ENCODE measurements at regions not wholly inside any gene's neighbourhood (a gene's known extent, or its start where the extent isn't known, plus 50 kb on each side); places are given as distances from the start of the nearest gene placed in this dataset.
"Not testable (repeated sequence)": the region's sequence is repeated elsewhere in the genome, so short reads cannot be mapped to it uniquely, and the experiment has no call there.

- Mint-ChIP-seq H3K4me1 (ENCODE audit: low read depth) (no peaks in the 10 kb centered on the region), H3K9me3 (peaks cover 4% of the 10 kb centered on the region), H3K36me3 (ENCODE audit: insufficient read depth) (no peaks in the 10 kb centered on the region), H3K4me3 (no peak overlapping the region), H3K27me3 (ENCODE audit: low read depth) (no peaks in the 10 kb centered on the region)
- ATAC-seq (no peak), DNase-seq (no peak)
Observed at GRCh38 chr1:164423136-164423535, 135.8 kb upstream of the PBX1 start.

- DNase-seq (no peak), ATAC-seq (no peak)
- Mint-ChIP-seq H3K4me3 (no peak overlapping the region), H3K36me3 (ENCODE audit: insufficient read depth) (no peaks in the 10 kb centered on the region), H3K27me3 (ENCODE audit: low read depth) (no peaks in the 10 kb centered on the region), H3K4me1 (ENCODE audit: low read depth) (no peaks in the 10 kb centered on the region), H3K9me3 (peaks cover 4% of the 10 kb centered on the region)
Observed at GRCh38 chr1:164433141-164433817, 125.7 kb upstream of the PBX1 start.

- Mint-ChIP-seq H3K4me3 (no peak overlapping the region), H3K4me1 (ENCODE audit: low read depth) (no peaks in the 10 kb centered on the region), H3K36me3 (ENCODE audit: insufficient read depth) (no peaks in the 10 kb centered on the region), H3K27me3 (ENCODE audit: low read depth) (no peaks in the 10 kb centered on the region), H3K9me3 (peaks cover 4% of the 10 kb centered on the region)
- DNase-seq (no peak), ATAC-seq (no peak)
Observed at GRCh38 chr1:164433818-164434170, 125.2 kb upstream of the PBX1 start.

- Mint-ChIP-seq H3K4me1 (ENCODE audit: low read depth) (no peaks in the 10 kb centered on the region), H3K36me3 (ENCODE audit: insufficient read depth) (no peaks in the 10 kb centered on the region), H3K4me3 (no peak overlapping the region), H3K9me3 (no peaks in the 10 kb centered on the region), H3K27me3 (ENCODE audit: low read depth) (no peaks in the 10 kb centered on the region)
- ATAC-seq (no peak), DNase-seq (no peak)
Observed at GRCh38 chr1:164440232-164440631, 118.8 kb upstream of the PBX1 start.

DNA sequence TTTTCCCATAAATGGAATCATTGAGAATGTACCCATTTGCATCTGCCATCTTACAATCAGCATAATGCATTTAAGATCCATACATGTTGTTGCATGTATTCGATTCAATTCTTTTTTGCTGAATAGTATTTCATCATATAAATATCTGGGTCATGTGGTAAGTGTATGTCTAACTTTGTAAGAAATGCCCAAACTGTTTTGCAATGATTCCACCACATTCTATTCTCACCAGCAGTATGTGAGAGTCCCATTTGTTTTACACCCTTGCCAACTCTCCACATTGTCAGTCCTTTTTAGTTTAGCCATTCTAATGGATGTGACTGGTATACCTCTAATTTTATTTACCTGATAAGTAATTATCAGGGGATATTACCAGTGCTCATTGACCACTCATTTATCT lies 115.8 kb upstream of the PBX1 start:
- DNase-seq: no peak
- Mint-ChIP-seq H3K27me3 (ENCODE audit: low read depth) (no peaks in the 10 kb centered on the region), H3K36me3 (ENCODE audit: insufficient read depth) (no peaks in the 10 kb centered on the region), H3K4me1 (ENCODE audit: low read depth) (no peaks in the 10 kb centered on the region), H3K9me3 (no peaks in the 10 kb centered on the region), H3K4me3 (no peak overlapping the region)
- no peak for ATAC-seq

GRCh38 chr1:164443836-164444235 lies 115.1 kb upstream of the PBX1 start:
- no peak overlapping the region for H3K4me3 Mint-ChIP-seq
- DNase-seq (no peak), ATAC-seq (no peak)
- H3K36me3 Mint-ChIP-seq (ENCODE audit: insufficient read depth): no peaks in the 10 kb centered on the region
- no peaks in the 10 kb centered on the region for H3K4me1 Mint-ChIP-seq (ENCODE audit: low read depth)
- H3K27me3 Mint-ChIP-seq (ENCODE audit: low read depth): no peaks in the 10 kb centered on the region
- H3K9me3 Mint-ChIP-seq: no peaks in the 10 kb centered on the region

GRCh38 chr1:164446020-164446419 lies 113.0 kb upstream of the PBX1 start:
- peaks cover 4% of the 10 kb centered on the region for H3K9me3 Mint-ChIP-seq
- no peak overlapping the region for H3K4me3 Mint-ChIP-seq
- no peak for DNase-seq
- no peaks in the 10 kb centered on the region for H3K36me3 Mint-ChIP-seq (ENCODE audit: insufficient read depth)
- H3K27me3 Mint-ChIP-seq (ENCODE audit: low read depth): no peaks in the 10 kb centered on the region
- no peaks in the 10 kb centered on the region for H3K4me1 Mint-ChIP-seq (ENCODE audit: low read depth)
- no peak for ATAC-seq

DNA sequence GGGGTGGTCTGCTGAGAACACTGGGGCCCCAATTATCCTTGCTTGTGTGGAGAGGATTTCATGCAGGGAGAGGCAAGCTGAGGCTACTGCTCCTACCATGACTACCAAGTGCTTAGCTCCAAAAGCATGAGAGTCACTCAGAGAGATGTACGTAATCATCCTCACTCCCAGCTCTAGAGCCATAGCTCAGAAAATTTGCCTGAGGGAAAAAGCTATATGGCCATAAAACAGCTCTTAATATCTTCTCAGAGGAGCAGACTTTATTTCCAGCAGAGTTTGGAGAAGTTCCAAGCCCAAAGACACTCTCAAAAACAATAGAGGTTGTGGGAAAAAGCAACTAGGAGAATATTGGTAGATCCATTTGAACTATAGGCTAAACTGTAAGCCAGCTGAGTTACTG lies 106.4 kb upstream of the PBX1 start:
- H3K27me3 Mint-ChIP-seq (ENCODE audit: low read depth): no peaks in the 10 kb centered on the region
- no peaks in the 10 kb centered on the region for H3K4me1 Mint-ChIP-seq (ENCODE audit: low read depth)
- no peaks in the 10 kb centered on the region for H3K36me3 Mint-ChIP-seq (ENCODE audit: insufficient read depth)
- no peak overlapping the region for H3K4me3 Mint-ChIP-seq
- DNase-seq (no peak), ATAC-seq (no peak)
- peaks cover 25% of the 10 kb centered on the region for H3K9me3 Mint-ChIP-seq

DNA sequence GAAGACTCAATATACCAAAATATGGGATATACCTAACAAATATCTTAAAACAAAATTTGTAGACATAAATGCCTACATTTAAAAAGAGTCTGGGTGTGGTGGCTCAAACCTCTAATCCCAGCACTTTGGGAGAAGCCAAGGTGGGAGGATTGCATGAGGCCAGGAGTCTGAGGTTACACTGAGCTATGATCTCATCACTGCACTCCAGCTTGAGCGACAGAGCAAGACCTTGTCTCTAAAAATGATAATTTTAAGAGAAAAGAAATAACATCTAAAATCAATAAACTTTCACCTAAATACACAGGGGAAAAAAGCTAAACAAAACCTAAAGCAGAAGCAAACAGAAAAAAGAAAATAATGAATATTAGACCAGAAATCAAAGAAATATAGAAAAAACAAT lies 102.7 kb upstream of the PBX1 start:
- H3K36me3 Mint-ChIP-seq (ENCODE audit: insufficient read depth): no peaks in the 10 kb centered on the region
- DNase-seq (no peak), ATAC-seq (no peak)
- H3K9me3 Mint-ChIP-seq: peaks cover 22% of the 10 kb centered on the region
- no peaks in the 10 kb centered on the region for H3K4me1 Mint-ChIP-seq (ENCODE audit: low read depth)
- H3K4me3 Mint-ChIP-seq: no peak overlapping the region
- H3K27me3 Mint-ChIP-seq (ENCODE audit: low read depth): no peaks in the 10 kb centered on the region

GRCh38 chr1:164459176-164459575 lies 99.8 kb upstream of the PBX1 start:
- H3K27me3 Mint-ChIP-seq (ENCODE audit: low read depth); H3K36me3 Mint-ChIP-seq (ENCODE audit: insufficient read depth); H3K4me3 Mint-ChIP-seq; ATAC-seq; DNase-seq; H3K4me1 Mint-ChIP-seq (ENCODE audit: low read depth): not testable (repeated sequence)
- H3K9me3 Mint-ChIP-seq: peaks cover 12% of the 10 kb centered on the region

- DNase-seq: no peak
- Mint-ChIP-seq H3K9me3 (peaks cover 14% of the 10 kb centered on the region), H3K27me3 (ENCODE audit: low read depth) (no peaks in the 10 kb centered on the region), H3K36me3 (ENCODE audit: insufficient read depth) (no peaks in the 10 kb centered on the region), H3K4me1 (ENCODE audit: low read depth) (no peaks in the 10 kb centered on the region), H3K4me3 (no peak overlapping the region)
- no peak for ATAC-seq
Observed at GRCh38 chr1:164466001-164466421, 93.0 kb upstream of the PBX1 start.

- ATAC-seq: no peak
- DNase-seq: no peak
- H3K4me1 Mint-ChIP-seq (ENCODE audit: low read depth): no peaks in the 10 kb centered on the region
- no peaks in the 10 kb centered on the region for H3K27me3 Mint-ChIP-seq (ENCODE audit: low read depth)
- H3K36me3 Mint-ChIP-seq (ENCODE audit: insufficient read depth): no peaks in the 10 kb centered on the region
- H3K9me3 Mint-ChIP-seq: peaks cover 14% of the 10 kb centered on the region
- no peak overlapping the region for H3K4me3 Mint-ChIP-seq
Observed at GRCh38 chr1:164466429-164466828, 92.6 kb upstream of the PBX1 start.

DNA sequence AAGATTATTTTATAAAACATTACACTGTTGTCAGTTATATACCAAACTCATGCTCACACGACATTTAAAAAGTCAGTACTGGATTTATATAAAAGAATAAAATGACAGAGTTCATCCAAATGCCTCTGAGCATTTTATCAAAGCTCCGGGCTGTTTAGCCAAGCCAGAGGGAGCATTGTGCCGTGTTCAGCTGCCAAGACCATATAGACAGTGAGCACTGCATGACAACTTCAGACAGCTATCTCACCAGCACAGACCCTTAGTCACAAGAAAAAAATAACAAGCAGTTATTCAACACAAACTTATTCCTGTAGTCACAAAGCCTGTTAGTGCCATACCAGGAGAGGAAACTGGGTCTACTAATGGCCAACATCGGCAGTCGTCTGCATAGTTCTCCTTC lies 88.0 kb upstream of the PBX1 start:
- no peaks in the 10 kb centered on the region for H3K4me1 Mint-ChIP-seq (ENCODE audit: low read depth)
- no peaks in the 10 kb centered on the region for H3K36me3 Mint-ChIP-seq (ENCODE audit: insufficient read depth)
- no peak for ATAC-seq
- peaks cover 10% of the 10 kb centered on the region for H3K9me3 Mint-ChIP-seq
- DNase-seq: no peak
- H3K27me3 Mint-ChIP-seq (ENCODE audit: low read depth): no peaks in the 10 kb centered on the region
- H3K4me3 Mint-ChIP-seq: no peak overlapping the region

DNA sequence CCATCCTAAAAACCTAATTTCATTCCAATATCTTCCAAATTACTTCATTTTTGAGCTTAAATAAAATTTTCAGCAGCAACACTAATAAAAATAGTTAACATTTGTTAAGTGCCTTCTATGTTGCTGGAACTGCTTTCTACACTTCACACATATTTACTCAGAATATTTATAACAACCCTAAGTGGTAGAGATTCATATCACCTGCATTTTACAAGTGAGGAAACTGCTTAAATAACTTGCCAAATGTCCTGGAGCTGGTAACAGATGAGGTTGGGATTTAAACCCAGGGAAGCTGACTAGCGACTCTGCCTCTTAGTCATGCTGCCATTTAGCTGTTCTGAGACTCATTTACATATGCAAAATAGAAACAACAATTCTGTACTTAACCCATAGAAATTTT lies 86.1 kb upstream of the PBX1 start:
- no peaks in the 10 kb centered on the region for H3K36me3 Mint-ChIP-seq (ENCODE audit: insufficient read depth)
- H3K4me3 Mint-ChIP-seq: no peak overlapping the region
- ATAC-seq (no peak), DNase-seq (no peak)
- no peaks in the 10 kb centered on the region for H3K4me1 Mint-ChIP-seq (ENCODE audit: low read depth)
- peaks cover 9% of the 10 kb centered on the region for H3K9me3 Mint-ChIP-seq
- H3K27me3 Mint-ChIP-seq (ENCODE audit: low read depth): no peaks in the 10 kb centered on the region

GRCh38 chr1:164473544-164473943 lies 85.4 kb upstream of the PBX1 start:
- Mint-ChIP-seq H3K36me3 (ENCODE audit: insufficient read depth) (no peaks in the 10 kb centered on the region), H3K4me3 (no peak overlapping the region), H3K4me1 (ENCODE audit: low read depth) (no peaks in the 10 kb centered on the region), H3K27me3 (ENCODE audit: low read depth) (no peaks in the 10 kb centered on the region), H3K9me3 (peaks cover 9% of the 10 kb centered on the region)
- DNase-seq: no peak
- ATAC-seq: no peak

DNA sequence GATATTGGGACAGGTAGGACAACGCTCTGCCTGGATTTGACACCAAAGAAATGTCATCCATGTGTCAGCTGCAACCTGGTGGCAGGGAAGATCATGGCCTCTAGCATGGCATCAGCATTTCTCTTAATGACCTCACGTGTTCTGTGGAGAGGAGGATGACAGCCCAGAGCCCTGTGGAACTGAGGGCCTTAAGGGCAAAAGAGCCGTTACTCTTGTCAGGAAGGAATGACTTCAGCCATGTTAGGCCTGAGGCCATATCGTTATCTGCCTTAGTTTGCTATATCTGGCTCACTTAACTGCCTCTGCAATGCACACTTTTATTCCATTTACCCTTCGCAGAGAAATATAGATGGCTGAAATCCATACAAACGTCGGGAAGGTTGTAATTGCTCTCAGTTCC lies 83.2 kb upstream of the PBX1 start:
- ATAC-seq (no peak), DNase-seq (no peak)
- H3K36me3 Mint-ChIP-seq (ENCODE audit: insufficient read depth): no peaks in the 10 kb centered on the region
- H3K27me3 Mint-ChIP-seq (ENCODE audit: low read depth): no peaks in the 10 kb centered on the region
- no peak overlapping the region for H3K4me3 Mint-ChIP-seq
- peaks cover 4% of the 10 kb centered on the region for H3K9me3 Mint-ChIP-seq
- H3K4me1 Mint-ChIP-seq (ENCODE audit: low read depth): no peaks in the 10 kb centered on the region
